ENCODE measurements at regions not wholly inside any gene's neighbourhood (a gene's known extent, or its start where the extent isn't known, plus 50 kb on each side); places are given as distances from the start of the nearest gene placed in this dataset.

DNA sequence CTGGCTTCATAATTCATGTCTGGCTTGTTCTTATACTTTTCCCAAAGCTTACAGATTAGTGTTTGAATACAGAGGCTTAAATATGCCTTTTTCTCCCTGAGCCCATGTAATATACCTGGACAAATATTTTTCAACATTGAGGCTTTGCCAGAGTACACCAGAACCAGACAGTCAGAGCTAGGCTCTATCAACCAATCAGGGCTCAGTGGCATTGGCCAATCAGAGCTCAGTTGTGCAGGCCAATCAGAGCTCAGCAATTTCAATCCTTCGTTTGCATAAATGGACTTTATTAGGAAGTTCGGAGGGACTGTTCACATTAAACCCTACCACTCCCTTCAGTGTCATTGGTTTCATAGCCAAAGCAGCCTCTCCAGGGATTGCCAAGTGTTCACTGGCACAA is 51.2 kb upstream of the TMSB15B start:
- TF ChIP-seq CTCF (IDR thresholded peaks at IDR 0.05; ENCODE audit: borderline replicate concordance, extremely low read depth, low read length, poor library complexity, severe bottlenecking) (no peak), EZH2 (IDR thresholded peaks at IDR 0.05; ENCODE audit: borderline replicate concordance, low read depth, low read length, severe bottlenecking) (no peak)

Data from DND-41 (cell line).